HG02642 (cell line): ENCODE measurements at regions not wholly inside any gene's neighbourhood (a gene's known extent, or its start where the extent isn't known, plus 50 kb on each side); places are given as distances from the start of the nearest gene placed in this dataset.
"Not testable (repeated sequence)": the region's sequence is repeated elsewhere in the genome, so short reads cannot be mapped to it uniquely, and the experiment has no call there.

ENCODE experiments used
- ATAC-seq: cut with Tn5 transposase; IDR thresholded peaks from one replicate; pipeline ENCODE4 v1.9.1; 2021; ENCODE audit warnings: mild to moderate bottlenecking; ENCODE audit not compliant: unreplicated experiment, poor library complexity

GRCh38 chr3:153266619-153267018 lies 104.6 kb downstream of the RAP2B start:
- no peak for ATAC-seq

- ATAC-seq, result no peak
These were observed 106.7 kb downstream of the RAP2B start for GRCh38 chr3:153268564-153269279.

GRCh38 chr3:153269730-153270129 lies 107.7 kb downstream of the RAP2B start:
- no peak for ATAC-seq

- no peak for ATAC-seq
These were observed 111.2 kb downstream of the RAP2B start for GRCh38 chr3:153273217-153273616.

GRCh38 chr3:153273767-153274435 lies 111.9 kb downstream of the RAP2B start:
- no peak for ATAC-seq

GRCh38 chr3:153274561-153274960 lies 112.5 kb downstream of the RAP2B start:
- no peak for ATAC-seq

- ATAC-seq, result no peak
These were observed 113.5 kb downstream of the RAP2B start for GRCh38 chr3:153275514-153275913.

- ATAC-seq, result no peak
These were observed 115.0 kb downstream of the RAP2B start for GRCh38 chr3:153277029-153277428.

- not testable (repeated sequence) for ATAC-seq
These were observed 119.4 kb downstream of the RAP2B start for GRCh38 chr3:153281236-153281997.

- no peak for ATAC-seq
These were observed 120.3 kb downstream of the RAP2B start for GRCh38 chr3:153282355-153282754.

GRCh38 chr3:153284282-153284938 lies 122.4 kb downstream of the RAP2B start:
- peak; percentile 63 for ATAC-seq

GRCh38 chr3:153285194-153285641 lies 123.2 kb downstream of the RAP2B start:
- ATAC-seq, result no peak

GRCh38 chr3:153285982-153286381 lies 124.0 kb downstream of the RAP2B start:
- ATAC-seq, result no peak

GRCh38 chr3:153287017-153287416 lies 125.0 kb downstream of the RAP2B start:
- ATAC-seq, result no peak

- ATAC-seq, result no peak
These were observed 127.3 kb downstream of the RAP2B start for GRCh38 chr3:153289334-153289808.

- ATAC-seq, result no peak
These were observed 128.4 kb downstream of the RAP2B start for GRCh38 chr3:153290268-153291015.

- no peak for ATAC-seq
These were observed 129.1 kb downstream of the RAP2B start for GRCh38 chr3:153291059-153291685.

GRCh38 chr3:153293265-153293664 lies 131.2 kb downstream of the RAP2B start:
- ATAC-seq, result no peak

GRCh38 chr3:153295901-153296300 lies 133.9 kb downstream of the RAP2B start:
- ATAC-seq, result no peak
